NCI-H1417 treated with DMSO at 0.1 percent for 48 hours (cell line): ENCODE measurements at regions not wholly inside any gene's neighbourhood (a gene's known extent, or its start where the extent isn't known, plus 50 kb on each side); places are given as distances from the start of the nearest gene placed in this dataset.
"Not testable (repeated sequence)": the region's sequence is repeated elsewhere in the genome, so short reads cannot be mapped to it uniquely, and the experiment has no call there.

Experiments
- DNase-seq: peaks from one replicate; lab custom pipeline; 2025; lab: John Stamatoyannopoulos, UW

DNA sequence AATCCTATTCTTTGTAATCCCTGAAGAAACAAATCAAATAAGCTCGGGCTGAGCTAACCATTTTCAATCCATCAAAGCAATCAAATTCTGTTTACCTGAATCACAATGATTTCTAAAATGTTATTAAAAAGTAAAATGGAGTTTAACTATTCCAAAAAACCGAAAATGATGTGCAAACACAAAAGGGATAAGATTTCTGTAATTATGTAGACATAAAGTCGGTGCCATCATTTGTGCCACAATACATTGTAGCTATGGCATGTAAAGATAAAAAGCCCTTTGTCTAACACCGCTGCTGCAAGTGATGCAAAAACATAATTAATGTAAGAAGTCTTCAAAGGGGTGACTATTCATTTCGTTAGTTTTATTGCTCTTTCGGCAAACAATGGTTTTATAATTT lies 125.1 kb upstream of the FAM204A start:
- DNase-seq, result no peak

DNA sequence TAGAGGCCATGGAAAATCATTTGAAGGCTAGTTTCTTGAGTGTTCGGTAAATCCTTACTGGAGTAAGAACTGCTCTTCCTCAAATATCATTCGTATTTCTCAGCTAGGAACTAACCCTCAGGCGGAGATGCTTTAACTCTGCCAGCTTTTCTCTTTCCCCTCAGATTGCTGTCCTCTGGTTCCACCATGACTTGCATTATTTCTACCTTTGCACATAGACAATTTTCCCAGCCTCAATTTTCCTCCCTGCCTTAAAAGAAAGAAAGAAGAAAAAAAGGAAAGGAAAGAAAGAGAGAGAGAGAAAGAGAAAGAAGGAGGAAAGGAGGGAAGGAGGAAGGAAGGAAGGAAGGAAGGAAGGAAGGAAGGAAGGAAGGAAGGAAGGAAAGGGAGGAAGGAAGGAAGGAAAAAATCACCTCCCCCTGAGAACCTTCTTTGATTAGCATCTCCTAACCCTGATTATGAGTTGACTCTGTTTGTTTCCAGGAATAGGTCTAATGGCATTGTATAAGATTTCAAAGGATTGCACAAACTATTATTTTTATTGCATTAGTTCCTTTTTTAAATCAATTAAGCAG lies 123.3 kb upstream of the FAM204A start:
- DNase-seq, result no peak

DNA sequence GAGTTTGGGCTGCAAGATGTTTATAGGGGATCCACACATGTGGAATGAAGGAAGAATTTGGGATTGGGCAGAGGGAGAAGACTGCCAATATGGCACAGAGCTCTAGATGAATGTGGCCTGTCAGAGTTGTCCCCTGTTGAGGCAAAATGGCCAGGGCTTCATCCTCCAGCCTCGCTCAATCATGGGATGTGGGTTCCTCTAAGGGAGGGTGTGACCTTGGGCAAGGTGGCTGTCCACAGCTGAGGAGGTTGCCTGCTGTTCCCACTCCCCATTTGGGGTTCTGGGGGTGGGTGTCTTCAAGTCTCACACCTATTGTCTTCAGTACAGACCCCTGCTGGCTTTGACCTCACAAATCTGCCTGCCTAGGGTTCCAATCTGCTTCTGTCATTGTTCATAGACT lies 121.6 kb upstream of the FAM204A start:
- no peak for DNase-seq

DNA sequence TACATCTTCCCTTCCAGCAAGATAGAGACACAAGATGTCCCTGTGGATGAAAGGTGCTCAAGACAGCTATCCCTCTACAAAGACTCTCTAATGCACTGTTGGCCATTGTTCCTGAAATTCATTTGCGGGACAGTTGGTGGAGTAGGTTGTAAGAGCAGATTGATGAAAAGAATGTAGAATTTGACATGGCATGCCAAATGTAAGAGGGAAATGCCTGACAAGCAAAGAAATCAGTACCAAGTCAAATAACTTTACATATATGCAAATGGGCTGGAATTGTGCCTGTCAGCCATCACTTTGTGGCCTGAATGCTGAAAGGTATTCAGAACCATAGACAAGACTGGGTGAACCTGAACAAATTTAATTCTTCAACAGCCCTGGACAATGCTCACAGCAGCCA lies 120.3 kb upstream of the FAM204A start:
- DNase-seq, result no peak

DNA sequence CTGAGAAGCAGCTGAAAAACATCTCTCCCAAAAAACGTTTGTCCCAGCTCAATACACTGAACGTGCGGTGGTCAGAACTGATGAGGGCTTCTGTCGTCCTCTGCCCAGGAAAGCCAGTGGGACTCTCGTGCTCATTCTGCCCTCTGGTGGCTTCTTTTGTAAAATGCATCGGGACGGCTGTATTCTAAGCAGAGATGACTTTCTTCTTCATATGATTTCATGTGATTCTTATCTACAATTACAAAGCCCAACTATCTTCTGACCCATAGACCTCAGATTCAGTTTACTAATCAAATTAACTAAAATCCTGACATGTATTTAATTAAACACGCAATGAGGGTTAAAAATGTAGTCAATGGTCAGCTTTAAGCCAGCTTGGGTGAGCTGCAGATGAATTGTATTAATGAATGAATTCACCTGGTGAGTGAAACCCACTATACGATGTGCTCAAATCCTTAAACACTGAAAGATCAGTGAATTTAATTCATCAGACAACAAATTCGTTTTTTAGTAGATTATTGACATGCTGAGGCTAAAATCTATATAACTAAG lies 117.6 kb upstream of the FAM204A start:
- peak; percentile 51 for DNase-seq

DNA sequence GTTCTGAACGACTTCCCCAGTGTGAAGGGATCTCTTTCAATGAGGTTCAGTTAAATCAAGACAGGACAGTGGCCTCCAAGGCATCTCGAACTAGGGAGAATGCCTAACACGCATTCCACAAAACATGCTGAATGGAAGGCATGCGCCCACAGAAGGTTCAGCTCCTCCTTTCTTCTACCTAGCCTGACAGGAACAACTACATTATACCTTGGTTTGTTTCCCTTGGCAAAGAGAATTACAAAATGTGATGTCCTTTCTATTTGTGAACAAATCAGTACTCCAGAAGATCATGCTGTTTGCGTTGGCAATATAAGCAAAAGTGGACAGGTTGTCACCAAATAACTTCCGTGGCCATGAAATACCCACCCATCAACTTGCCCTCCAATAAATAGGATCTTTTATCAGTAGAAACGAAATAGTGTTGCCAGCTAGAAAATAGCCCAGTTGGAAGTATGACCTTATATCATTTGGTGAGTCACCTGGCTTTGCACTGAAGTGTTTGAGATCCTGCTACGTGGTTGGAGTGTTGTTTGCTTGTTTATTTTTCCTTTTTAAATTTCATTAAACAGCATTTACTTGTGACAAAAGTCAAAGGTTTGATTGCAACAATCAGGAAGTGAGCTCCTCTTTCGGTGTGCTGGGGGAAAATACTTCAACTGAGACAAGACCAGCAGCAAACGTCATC lies 117.0 kb upstream of the FAM204A start:
- no peak for DNase-seq

DNA sequence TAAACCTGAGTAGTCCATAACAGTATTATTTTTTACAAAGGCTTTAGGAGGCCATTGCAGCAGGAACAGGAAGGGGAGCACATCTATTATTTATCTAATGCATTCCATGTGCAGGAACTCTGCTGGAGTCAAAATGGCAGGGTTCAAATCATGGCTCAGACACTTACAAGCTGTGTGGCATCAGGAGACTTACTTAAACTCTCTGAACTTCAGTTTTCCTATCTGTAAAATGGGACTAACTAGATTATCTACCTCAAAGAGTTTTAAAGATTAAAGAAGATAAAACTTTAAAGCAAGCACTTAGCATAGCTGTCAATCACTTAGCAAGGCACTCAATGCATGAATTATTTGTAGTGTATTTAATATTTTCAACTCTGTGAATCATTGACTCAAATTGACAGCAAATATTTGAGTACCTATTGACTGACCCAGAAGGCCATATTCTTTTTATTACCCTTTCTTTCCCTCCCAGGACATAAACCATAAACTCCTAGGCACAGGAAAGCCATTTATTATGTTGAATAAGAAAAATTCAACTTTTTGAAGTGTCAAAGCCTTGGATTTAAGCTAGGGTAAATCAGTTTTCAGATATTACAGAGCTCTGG lies 115.8 kb upstream of the FAM204A start:
- no peak for DNase-seq

DNA sequence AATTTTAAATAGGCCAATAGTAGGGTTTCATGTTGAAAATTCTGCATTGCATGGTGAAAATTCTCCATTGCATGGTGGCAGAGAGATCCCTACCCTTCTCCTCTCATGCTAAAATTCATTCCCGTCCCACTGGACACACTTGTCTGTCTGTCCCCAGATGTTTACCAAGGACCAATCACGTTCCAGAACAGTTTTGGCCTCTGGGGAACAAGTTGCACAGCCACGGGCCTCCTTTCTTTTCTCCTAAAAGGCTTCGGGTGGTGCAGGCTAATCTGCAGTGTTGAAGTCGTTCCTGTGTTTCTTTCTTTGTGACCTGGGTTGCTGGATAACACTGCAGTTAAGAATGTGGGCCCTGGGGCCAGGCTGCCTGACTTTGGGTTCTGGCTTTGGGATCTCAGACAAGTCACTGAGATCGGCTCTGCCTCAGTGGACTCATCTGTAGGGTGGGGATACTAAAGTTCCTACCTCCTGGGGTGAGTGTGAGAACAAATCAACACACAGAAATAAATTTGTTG lies 113.1 kb upstream of the FAM204A start:
- no peak for DNase-seq

DNA sequence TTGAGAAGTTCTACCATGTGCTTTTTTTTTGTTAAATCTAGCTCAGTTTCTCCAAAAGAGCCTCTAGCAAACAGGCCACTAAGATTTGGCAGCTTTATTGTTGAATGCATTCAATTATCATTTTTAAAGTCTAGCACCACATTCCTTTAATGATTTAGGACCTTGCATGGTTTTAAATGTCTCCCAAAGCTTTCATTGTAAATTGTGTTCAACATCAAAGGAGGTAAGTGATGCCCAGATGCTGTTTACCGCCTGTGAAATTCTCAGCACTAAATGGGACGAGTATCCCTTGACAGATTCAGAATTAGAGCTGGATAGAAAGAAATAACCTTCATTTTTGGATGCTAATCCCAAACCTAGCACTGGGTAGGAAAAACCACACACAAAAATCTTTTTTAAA lies 112.1 kb upstream of the FAM204A start:
- no peak for DNase-seq

DNA sequence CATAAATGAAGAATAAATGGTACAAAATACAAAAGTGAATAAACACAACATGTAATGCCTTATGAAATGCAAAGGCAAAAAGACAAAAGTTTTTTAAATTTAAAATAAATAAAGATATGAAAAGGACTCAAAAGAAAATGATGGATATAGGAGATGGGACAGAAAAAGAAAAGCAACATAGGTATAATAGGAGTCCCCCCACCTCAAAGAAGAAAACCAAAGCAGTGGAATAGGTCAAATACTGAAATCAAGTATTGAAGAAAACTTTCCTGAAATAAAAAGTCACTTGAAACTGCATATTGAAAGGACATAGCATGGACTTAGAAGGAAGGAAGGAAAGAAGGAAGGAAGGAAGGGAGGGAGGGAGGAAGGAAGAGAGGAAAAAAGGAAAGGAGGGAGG lies 110.0 kb upstream of the FAM204A start:
- DNase-seq, result no peak

DNA sequence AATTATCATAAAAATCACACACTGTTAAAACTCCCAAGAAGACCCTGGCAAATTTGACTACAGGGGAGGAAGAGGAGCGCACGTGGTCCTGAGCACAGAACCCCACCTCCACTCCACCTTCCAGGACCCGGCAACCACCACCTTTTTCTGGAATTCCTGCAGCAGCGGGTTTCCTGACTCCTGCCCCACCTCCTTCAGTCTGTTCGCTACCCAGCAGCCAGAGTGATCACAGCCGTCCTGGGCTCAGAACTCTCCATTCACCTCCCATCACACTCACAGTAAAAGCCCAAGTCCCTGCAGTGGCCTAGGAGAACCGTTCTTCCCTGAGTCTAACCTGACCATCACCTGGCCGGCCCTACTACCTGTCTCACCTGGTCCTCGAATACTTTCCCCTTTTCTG lies 107.4 kb upstream of the FAM204A start:
- DNase-seq, result no peak

DNA sequence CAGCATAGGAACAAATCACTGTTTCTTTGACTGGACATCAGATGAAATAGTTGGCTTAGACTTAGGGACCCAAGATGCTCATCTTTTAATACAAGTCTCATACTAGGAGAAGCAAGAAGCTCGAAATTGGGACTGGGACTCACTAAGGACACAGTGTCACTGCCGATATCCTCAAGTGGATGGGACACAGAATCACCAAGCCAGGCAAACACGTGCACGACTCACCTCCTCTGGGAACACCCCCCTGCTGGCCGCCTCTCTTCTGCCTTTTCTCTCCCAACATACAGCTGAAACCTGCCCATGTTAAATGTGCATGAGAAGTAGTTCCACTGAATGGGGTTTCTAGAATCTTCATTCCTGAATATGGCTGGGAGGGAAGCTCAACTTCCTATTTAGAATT lies 106.6 kb upstream of the FAM204A start:
- DNase-seq, result no peak

DNA sequence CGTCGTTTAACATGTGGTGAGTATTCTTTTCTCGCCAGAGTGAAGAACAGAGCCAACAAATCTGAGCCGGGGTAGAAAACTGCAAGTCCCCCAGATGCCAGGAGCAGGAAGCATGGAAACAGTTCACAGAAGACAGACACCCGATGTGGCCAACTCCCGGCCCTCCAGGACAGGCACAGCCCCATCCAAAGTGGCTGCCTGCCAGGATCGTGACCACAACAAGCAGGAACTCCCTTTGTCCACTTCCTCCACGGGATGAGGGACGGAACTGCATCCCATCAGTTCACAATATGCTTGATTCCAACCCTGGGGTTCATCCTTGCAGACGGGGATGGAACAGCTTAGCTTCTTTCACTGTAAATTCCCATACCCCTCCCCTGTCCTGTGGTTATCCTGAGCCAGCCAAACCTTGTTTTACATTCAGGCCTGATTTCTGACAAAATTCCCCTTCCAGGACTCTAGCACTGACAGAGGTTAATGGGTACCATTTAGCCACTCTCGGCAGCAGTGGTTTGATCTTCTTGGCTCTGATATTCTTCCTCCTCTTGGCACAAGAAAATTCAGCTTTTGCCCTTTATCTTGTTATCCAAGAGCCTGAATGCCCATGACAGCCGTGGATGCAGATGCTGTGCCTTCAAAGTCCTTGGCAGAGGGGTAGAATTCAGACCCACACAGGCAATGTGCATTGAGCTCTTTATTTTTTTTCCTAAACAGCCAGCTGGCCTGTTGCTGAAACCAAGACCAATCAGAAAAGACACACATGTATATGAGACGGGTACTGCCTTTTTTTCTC lies 105.5 kb upstream of the FAM204A start:
- no peak for DNase-seq

DNA sequence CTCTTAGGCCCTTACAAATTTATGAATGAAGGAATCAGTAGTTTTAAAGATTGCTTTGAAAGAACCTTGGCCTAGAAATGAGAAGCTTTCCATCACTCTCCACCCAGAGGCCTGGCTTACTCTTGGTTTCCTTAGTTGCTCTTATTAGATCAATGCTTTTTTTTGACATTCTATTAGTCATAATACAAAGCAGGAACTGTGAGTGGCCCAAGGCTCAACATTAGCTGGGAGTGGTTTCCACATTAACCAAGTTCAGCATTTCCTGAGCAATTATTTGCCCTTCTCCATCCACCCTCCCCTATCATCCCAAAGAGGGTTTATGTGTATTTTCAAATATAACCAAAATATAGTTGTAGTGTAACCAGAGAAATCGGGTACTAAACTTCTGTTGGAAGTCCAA lies 103.4 kb upstream of the FAM204A start:
- no peak for DNase-seq

DNA sequence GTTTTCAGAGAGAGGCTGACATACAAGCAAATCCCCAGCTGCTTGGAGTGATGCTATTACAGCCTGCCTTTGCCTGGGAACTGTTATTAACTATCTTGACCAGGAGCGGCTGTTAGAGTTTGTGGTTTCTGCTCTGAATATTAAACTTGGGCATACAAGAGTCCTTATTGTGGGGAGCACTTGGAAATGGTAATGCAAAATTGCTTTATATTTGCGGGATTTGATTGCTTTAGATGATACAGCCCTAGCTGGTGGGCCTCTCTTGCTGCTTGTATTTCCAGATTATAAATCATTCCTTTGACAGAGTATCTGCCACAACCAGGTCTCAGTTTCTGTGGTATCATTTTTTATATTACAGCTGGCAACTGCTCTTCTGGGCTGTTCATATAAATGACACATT lies 101.9 kb upstream of the FAM204A start:
- no peak for DNase-seq

DNA sequence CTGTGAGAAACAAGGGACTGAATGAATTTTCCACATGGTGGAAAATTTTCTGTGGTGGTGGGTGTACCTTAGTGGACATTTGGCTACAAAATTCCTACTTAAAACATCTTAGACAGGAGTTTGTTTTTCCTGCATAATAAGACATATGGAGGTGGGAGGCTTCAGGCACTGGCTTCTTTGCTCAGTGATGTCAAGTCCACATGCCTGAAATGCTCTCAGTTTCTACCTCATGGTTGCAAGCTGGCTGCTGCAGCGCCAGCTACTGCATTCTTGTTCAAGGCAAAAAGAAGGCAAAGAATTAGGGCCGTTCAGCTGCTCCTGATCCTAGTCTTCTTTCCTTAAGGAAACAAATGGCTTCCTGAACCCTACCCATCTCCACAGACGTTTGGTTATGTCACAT lies 99.9 kb upstream of the FAM204A start:
- DNase-seq, result no peak

DNA sequence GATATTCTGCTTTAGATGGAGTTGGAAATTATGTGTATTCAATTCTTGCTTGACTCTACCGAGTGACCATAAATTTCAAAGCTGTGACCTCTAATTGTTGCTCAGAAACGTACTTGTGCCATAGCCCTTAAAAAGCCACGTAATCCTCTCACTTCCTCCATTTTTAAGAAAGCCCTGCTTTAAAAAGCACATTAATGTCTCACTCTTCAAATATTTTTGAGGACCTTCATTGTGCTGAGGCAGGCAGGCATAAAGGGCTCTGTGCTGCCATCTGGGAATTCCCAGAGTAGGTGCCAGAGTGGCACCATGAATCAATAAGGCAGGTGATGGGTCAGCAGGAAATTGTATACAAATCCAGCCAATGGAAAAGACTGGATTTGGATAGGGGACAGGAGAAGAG lies 97.7 kb upstream of the FAM204A start:
- DNase-seq, result no peak

DNA sequence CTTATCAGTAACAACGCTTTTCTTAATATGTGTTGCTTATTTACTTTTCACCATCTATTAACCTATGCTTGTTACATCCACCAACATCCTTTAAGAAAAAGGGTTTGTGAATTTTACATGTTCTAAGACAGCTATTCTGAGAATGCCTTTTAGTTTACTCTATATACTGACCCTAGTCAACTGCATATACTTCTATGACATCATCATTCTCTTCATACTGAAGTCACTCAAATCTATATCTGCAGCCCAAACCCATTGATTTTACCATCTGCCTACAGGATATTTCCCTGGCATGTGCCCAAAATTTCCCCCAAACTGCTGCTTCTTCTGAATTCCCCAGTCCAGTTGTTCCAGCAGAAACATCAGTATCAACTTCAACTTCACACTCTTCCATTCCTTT lies 94.6 kb upstream of the FAM204A start:
- DNase-seq, result no peak

DNA sequence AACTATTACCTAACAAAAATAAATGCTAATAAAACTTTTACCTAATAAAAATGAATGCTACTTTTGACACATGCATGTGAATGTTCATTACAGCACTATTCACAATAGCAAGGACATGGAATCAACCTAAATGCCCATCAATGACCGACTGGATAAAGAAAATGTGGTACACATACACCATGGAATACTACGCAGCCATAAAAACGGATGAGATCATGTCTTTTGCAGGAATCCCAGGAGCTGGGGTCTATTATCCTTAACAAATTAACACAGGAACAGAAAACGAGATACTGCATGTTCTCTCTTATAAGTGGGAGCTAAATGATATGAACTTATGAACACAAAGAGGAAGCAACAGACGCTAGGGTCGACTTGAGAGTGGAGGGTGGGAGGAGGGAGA lies 88.1 kb upstream of the FAM204A start:
- no peak for DNase-seq

DNA sequence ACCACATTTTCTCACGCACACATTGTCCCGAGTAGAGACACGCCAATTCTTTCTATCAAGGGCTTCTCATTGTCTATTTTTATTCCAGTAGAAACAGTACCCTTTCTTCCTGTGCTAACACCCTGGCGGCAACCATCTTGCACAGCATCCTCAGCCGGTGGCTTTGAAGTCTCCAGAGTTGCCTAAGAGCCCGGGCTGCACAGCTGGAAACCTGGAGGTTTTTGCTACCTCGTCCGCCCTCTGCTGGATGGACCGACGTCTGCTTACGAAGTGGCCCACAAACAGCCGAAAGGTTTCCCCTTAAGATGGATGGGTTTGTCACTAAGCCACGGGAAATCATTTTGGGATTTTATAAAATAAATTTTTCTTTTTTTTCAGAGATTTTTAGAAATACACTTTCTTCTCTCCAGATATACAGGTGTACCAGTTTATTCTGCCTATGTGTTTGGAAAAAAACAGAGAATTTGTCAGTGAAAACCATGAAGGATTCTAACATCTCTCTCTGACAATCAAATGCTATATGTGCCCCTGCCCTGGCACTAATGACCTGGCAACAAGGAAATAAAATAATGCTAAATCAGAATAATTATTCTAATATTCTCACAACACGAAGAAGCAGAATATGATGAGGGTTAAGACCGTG lies 81.8 kb upstream of the FAM204A start:
- DNase-seq, result peak; percentile 7

DNA sequence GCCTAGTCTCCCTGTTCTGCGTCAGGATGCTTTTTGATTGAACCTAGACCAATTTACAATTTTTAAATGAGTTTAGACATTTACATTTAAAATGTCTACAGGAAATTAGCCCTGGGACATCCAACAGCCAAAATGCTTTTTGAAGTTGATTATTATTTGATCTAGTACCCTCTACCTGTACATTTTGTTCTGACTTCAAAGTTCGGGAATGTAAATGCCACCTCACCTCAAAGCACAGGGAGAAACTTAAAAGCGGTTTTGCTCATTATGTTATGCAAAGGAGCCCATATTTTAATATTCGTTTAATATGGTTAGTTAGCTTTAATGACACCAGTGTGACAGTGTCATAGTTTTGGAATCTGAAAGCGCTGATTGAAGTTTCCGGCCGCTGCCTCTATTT lies 80.1 kb upstream of the FAM204A start:
- no peak for DNase-seq

DNA sequence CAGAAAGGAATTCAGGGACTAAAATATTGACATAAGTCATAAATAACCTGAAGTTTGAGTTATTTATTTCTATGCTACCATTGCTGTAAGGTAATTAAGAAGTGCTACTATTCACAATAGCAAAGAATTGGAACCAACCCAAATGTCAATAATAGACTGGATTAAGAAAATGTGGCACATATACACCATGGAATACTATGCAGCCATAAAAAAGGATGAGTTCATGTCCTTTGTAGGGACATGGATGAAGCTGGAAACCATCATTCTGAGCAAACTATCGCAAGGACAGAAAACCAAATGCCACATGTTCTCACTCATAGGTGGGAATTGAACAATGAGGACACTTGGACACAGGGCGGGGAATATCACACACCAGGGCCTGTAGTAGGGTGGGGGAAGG lies 77.9 kb upstream of the FAM204A start:
- not testable (repeated sequence) for DNase-seq
